Neural cell (in vitro differentiated cells): ENCODE measurements at regions not wholly inside any gene's neighbourhood (a gene's known extent, or its start where the extent isn't known, plus 50 kb on each side); places are given as distances from the start of the nearest gene placed in this dataset.

Experiments used
- H2AFZ ChIP-seq: fragments of 200-600, 300-800 bp; sonication (generic), shearing (Covaris generic); 2 replicates; pipeline ENCODE4 v1.6.0; 2014; ENCODE audit warnings: low read depth, mild to moderate bottlenecking, antibody characterized with exemption, low read length, moderate library complexity
- H3F3A ChIP-seq: fragments of 200-600 bp; shearing (Covaris generic); 2 replicates; pipeline ENCODE4 v1.6.1; 2016; ENCODE audit warnings: mild to moderate bottlenecking, moderate library complexity, mixed read lengths, antibody characterized with exemption, low read length; ENCODE audit not compliant: insufficient read depth, poor library complexity, severe bottlenecking
- H3K27ac ChIP-seq: fragments of 200-600, 300-800 bp; sonication (generic), shearing (Covaris generic); 2 replicates; pipeline ENCODE4 v1.5.1; 2014; ENCODE audit warnings: mild to moderate bottlenecking, low read length, moderate library complexity
- H3K27me3 ChIP-seq: fragments of 300-800, 200-600 bp; sonication (generic), shearing (Covaris generic); 2 replicates; pipeline ENCODE4 v1.6.0; 2014; ENCODE audit warnings: mild to moderate bottlenecking, low read depth, low read length, moderate library complexity; ENCODE audit not compliant: insufficient read depth
- H3K36me3 ChIP-seq: fragments of 300-800, 200-600 bp; sonication (generic), shearing (Covaris generic); 2 replicates; pipeline ENCODE4 v1.5.1; 2014; ENCODE audit warnings: mild to moderate bottlenecking, antibody characterized with exemption, low read length, moderate library complexity; ENCODE audit not compliant: insufficient read depth
- H3K4me2 ChIP-seq: fragments of 300-800, 200-600 bp; sonication (generic), shearing (Covaris generic); 2 replicates; pipeline ENCODE4 v1.6.0; 2014; ENCODE audit warnings: mild to moderate bottlenecking, low read length
- H3K4me3 ChIP-seq: fragments of 300-800, 200-600 bp; sonication (generic), shearing (Covaris generic); 2 replicates; pipeline ENCODE4 v1.5.1; 2014; ENCODE audit warnings: mild to moderate bottlenecking, low read length, moderate library complexity
- H3K79me2 ChIP-seq: fragments of 200-600 bp; shearing (Covaris generic); replicated peaks from 2 replicates; pipeline ENCODE4 v1.6.0; 2014; ENCODE audit warnings: mild to moderate bottlenecking, low read length, moderate library complexity; ENCODE audit not compliant: insufficient read depth
- H3K9ac ChIP-seq: fragments of 300-800, 200-600 bp; sonication (generic), shearing (Covaris generic); 2 replicates; pipeline ENCODE4 v1.6.1; 2016; ENCODE audit warnings: mild to moderate bottlenecking, low read length, mixed read lengths
- H3K9me2 ChIP-seq: fragments of 200-600 bp; shearing (Covaris generic); 2 replicates; pipeline ENCODE4 v1.6.1; 2016; ENCODE audit warnings: mild to moderate bottlenecking, low read length, mixed read lengths; ENCODE audit not compliant: insufficient read depth
- H3K9me3 ChIP-seq: fragments of 200-600, 300-800 bp; sonication (generic), shearing (Covaris generic); 2 replicates; pipeline ENCODE4 v1.6.1; 2016; ENCODE audit warnings: mild to moderate bottlenecking, mixed run types, low read length, moderate library complexity, mixed read lengths
- H4K20me1 ChIP-seq: fragments of 200-600 bp; shearing (Covaris generic); 2 replicates; pipeline ENCODE4 v1.6.1; 2016; ENCODE audit warnings: mild to moderate bottlenecking, mixed run types; ENCODE audit not compliant: insufficient read depth
- CTCF ChIP-seq: fragments of 450-650 bp; IDR thresholded peaks from 2 replicates; pipeline ENCODE4 v1.5.1; 2014; ENCODE audit warnings: antibody characterized with exemption, mild to moderate bottlenecking, moderate library complexity; ENCODE audit not compliant: poor library complexity, severe bottlenecking
- EP300 ChIP-seq: fragments of 450-650 bp; conservative IDR thresholded peaks from 2 replicates; pipeline ENCODE4 v1.6.1; 2014; ENCODE audit warnings: antibody characterized with exemption, mild to moderate bottlenecking, moderate library complexity; ENCODE audit not compliant: poor library complexity, severe bottlenecking
- EZH2 ChIP-seq: fragments of 200-600, 300-800 bp; shearing (Covaris generic), sonication (generic); IDR thresholded peaks from 2 replicates; pipeline ENCODE4 v1.6.1; 2014; ENCODE audit warnings: antibody characterized with exemption, low read length, borderline replicate concordance, mild to moderate bottlenecking; ENCODE audit not compliant: insufficient read depth, poor library complexity, severe bottlenecking
- MXI1 ChIP-seq: fragments of 450-650 bp; conservative IDR thresholded peaks from 2 replicates; pipeline ENCODE4 v1.6.1; 2014; ENCODE audit warnings: antibody characterized with exemption, mild to moderate bottlenecking; ENCODE audit not compliant: poor library complexity, severe bottlenecking
- POLR2AphosphoS5 ChIP-seq: IDR thresholded peaks from 2 replicates; pipeline ENCODE4 v1.6.1; 2012
- RAD21 ChIP-seq: fragments of 450-650 bp; conservative IDR thresholded peaks from 2 replicates; pipeline ENCODE4 v1.6.1; 2014; ENCODE audit warnings: antibody characterized with exemption, mild to moderate bottlenecking, moderate library complexity
- REST ChIP-seq: IDR thresholded peaks from 2 replicates; pipeline ENCODE4 v1.6.1; 2012; ENCODE audit warnings: borderline replicate concordance
- SMC3 ChIP-seq: fragments of 450-650 bp; conservative IDR thresholded peaks from 2 replicates; pipeline ENCODE4 v1.6.1; 2014; ENCODE audit warnings: antibody characterized with exemption, mild to moderate bottlenecking, moderate library complexity; ENCODE audit not compliant: poor library complexity
- TAF1 ChIP-seq: IDR thresholded peaks from 2 replicates; pipeline ENCODE4 v1.6.1; 2012; ENCODE audit warnings: low read depth

- Histone ChIP-seq H3K4me3 (no peak overlapping the region), H3K4me2 (no peak overlapping the region), H4K20me1 (no peaks in the 10 kb centered on the region), H3K9ac (no peak overlapping the region), H3K9me2 (no peaks in the 10 kb centered on the region), H3K36me3 (no peaks in the 10 kb centered on the region), H2AFZ (no peak overlapping the region), H3K27ac (no peak overlapping the region), H3K9me3 (no peaks in the 10 kb centered on the region), H3F3A (no peaks in the 10 kb centered on the region), H3K79me2 (no peaks in the 10 kb centered on the region), H3K27me3 (no peaks in the 10 kb centered on the region)
- TF ChIP-seq SMC3 (no peak), POLR2AphosphoS5 (no peak), CTCF (no peak), RAD21 (no peak), TAF1 (no peak), REST (no peak), EZH2 (no peak)
Observed at GRCh38 chr18:28602391-28602790, 425.5 kb upstream of the CDH2 start.

DNA sequence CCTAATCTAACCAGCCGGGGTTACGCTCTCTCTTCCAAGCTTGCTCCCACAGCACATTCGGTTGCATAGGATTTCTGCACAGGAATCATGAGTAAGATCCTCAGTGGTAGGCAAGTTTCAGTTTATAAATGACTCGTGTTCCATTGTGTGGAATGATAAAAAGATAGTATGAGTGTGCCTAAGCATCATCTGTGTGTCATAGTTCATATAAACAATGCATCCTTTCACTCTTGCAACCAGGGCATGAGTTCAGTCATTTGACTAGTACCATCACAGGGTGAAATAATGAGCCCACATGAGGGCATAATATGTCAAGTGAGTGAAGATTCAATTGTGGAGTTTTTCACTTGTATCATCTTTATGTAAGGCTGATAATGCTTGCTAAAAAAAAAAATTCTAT is 417.1 kb upstream of the CDH2 start:
- Histone ChIP-seq H2AFZ (no peak overlapping the region), H3K9ac (no peak overlapping the region), H3K4me3 (no peak overlapping the region), H3K27ac (no peak overlapping the region), H3F3A (no peaks in the 10 kb centered on the region), H3K27me3 (no peaks in the 10 kb centered on the region), H4K20me1 (no peaks in the 10 kb centered on the region), H3K9me3 (no peaks in the 10 kb centered on the region), H3K79me2 (no peaks in the 10 kb centered on the region), H3K36me3 (no peaks in the 10 kb centered on the region), H3K9me2 (no peaks in the 10 kb centered on the region), H3K4me2 (no peak overlapping the region)
- TF ChIP-seq SMC3 (no peak), POLR2AphosphoS5 (no peak), EP300 (no peak), CTCF (no peak), MXI1 (no peak), TAF1 (no peak), RAD21 (no peak), REST (no peak), EZH2 (no peak)
